T-helper 1 cell (primary cell): ENCODE measurements at regions not wholly inside any gene's neighbourhood (a gene's known extent, or its start where the extent isn't known, plus 50 kb on each side); places are given as distances from the start of the nearest gene placed in this dataset.
"Not testable (repeated sequence)": the region's sequence is repeated elsewhere in the genome, so short reads cannot be mapped to it uniquely, and the experiment has no call there.

Experiments
- DNase-seq, 5 donors: peaks; one replicate each; pipeline ENCODE4 v3.0.0-alpha.2; 2012 to 2020

DNA sequence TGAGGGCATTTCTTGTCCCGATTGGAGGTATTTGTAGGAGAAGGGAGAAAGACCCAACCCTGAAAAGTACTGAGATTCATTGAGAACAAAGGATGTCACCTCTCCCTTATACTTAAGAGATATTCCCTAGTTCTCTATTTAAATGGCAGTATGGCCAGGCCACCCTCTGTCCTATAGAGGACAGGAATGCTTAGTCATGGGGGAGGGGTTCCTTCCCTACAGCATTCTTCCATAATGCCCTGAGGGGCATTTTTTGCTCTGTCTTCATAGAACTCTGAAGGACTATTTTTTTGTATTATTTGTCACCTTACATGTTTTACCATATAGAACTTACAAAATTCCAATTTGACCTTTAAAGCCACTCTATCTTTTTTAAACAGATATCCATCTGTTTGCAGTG lies 176.3 kb downstream of the TMEM161B start:
- DNase-seq: no peak

- DNase-seq: no peak
Measured at GRCh38 chr5:88090506-88090905, 178.1 kb downstream of the TMEM161B start.

GRCh38 chr5:88089719-88090390 lies 178.8 kb downstream of the TMEM161B start:
- no peak for DNase-seq

- no peak for DNase-seq
Measured at GRCh38 chr5:88085462-88085861, 183.2 kb downstream of the TMEM161B start.

DNA sequence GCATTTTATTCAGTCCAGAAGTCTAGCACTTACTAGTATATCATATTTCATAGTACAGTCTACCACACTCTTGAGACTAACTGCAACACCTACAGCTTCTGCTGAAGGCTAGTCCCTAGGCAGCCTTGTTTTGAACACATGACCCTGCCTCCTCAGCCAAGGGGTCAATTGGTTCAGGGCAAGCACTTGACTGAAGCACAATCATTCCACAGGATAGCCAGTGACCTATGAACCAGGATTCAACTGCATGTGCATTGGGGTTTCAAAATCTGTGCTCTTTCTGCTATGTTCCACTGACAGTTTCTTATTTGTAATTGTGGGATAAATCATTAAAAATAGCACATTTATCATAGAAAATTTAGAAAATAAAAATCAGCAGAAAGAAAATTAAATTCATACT lies 186.8 kb downstream of the TMEM161B start:
- no peak for DNase-seq

- DNase-seq: no peak
Measured at GRCh38 chr5:88063813-88064212, 204.8 kb downstream of the TMEM161B start.

DNA sequence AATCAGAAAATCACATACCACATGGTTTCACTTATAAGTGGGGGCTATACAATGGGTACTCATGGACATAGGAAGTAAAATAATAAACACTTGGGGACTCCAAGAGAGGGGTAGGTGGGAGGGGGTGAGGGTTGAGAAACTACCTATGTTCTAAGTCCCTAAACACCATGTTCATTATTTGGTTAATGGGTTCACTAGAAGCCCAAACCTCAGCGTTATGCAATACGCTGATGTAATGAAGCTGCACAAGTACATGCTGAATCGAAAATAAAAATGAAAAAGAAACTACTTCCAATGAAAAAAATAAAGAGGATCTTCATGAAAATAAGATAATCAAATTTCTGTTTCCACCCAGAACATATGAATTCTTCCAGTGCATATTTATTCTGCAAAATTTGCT lies 208.5 kb downstream of the TMEM161B start:
- no peak for DNase-seq

DNA sequence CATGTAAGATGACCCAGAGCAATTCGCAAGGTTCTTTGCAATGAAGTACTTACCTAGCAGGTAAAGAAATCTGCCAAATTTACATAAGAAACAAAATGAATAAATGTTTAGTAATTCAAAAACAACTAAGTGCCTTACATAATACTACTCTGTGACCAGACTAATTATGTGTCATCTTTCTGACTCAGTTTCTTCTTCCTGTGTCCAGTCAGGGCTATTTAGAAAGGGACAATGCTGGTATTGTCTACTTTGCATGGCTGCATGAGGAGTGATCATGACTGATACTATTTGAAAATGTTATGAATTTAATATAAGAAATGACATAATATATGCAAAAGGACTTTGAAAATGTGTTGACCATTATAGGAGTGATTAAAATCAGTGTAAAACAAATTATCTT lies 210.0 kb downstream of the TMEM161B start:
- DNase-seq: no peak

DNA sequence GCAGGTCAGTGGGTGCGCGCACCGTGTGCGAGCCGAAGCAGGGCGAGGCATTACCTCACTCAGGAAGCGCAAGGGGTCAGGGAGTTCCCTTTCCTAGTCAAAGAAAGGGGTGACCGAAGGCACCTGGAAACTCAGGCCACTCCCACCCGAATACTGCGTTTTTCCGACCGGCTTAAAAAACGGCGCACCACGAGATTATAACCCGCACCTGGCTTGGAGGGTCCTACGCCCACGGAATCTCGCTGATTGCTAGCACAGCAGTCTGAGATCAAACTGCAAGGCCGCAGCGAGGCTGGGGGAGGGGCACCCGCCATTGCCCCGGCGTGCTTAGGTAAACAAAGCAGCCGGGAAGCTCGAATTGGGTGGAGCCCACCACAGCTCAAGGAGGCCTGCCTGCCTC lies 216.2 kb downstream of the TMEM161B start:
- DNase-seq: not testable (repeated sequence)

GRCh38 chr5:88051148-88051547 lies 217.5 kb downstream of the TMEM161B start:
- no peak for DNase-seq

GRCh38 chr5:88049737-88050136 lies 218.9 kb downstream of the TMEM161B start:
- no peak for DNase-seq

DNA sequence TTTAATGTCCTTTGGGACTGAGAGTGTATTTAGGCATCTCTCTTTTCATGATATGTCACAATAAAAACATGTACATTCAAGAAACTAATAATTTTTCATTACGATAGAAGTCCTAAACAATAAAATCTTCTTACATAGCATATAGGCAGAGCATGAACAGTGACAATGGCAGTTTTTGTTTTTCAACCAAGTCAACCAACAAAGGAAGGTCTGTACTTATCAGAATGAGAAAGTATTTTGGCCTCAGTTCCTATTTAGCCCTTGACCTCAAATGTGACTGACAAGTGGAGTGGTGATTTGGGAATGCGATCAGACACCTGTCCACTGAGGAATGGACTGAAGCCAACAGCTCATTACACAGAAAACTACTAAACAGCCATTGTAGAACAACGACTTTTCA lies 219.5 kb downstream of the TMEM161B start:
- no peak for DNase-seq

- DNase-seq: no peak
Measured at GRCh38 chr5:88045931-88046461, 222.6 kb downstream of the TMEM161B start.

DNA sequence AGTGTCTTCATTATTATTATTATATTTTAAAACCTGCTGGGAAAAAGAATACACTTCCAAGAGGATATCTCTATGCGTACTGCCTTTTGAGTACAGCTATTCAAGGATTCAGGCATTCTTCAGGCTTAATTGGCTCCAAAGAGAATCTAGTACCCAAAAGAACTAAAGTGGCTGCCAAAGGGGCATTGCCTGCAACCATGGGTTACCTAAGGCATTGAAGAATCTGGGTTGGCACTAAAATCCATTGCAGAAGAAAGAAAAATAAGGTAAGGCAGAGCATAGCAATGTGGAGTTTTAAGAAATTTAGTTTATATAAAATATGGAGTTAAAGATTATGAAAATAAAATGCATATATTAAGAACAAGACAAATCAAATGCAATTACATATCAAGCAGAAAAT lies 223.5 kb downstream of the TMEM161B start:
- no peak for DNase-seq

DNA sequence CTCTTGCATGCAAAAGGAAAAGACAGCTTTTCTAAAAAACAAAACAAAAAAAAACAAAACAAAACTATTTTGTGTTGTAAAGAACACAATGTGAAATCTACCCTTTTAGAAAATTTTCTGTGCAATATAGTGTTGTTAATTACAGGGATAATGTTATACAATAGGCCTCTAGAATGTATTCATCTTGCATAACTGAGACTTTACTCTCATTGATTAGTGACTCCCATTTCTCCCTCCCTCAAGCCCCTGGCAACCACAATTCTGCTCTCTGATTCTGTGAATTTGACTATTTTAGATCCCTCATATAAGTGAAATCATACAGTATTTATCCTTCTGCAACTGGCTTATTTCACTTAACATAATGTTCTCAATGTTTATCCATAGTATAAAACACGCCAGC lies 234.1 kb downstream of the TMEM161B start:
- DNase-seq: no peak

- DNase-seq: no peak
Measured at GRCh38 chr5:88033191-88033590, 235.5 kb downstream of the TMEM161B start.

- no peak for DNase-seq
Measured at GRCh38 chr5:88029011-88029410, 239.6 kb downstream of the TMEM161B start.

DNA sequence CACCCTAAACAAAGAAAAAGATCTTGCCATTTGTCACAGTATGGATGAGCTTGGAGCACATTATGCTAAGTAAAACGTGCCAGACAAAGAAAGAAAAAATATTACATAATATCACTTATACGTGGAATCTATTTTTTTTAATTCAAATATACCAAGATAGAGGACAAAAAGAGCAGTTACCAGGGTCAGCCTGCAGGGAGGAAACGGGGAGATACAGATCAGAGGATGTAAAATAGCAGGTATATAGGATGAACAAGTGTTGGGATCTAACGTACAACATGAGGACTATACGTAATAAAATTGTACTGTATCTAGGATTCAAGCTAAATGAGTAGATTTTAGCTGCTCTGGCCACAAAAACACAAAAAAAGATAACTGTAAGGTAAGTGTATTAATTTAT lies 247.5 kb downstream of the TMEM161B start:
- no peak for DNase-seq

DNA sequence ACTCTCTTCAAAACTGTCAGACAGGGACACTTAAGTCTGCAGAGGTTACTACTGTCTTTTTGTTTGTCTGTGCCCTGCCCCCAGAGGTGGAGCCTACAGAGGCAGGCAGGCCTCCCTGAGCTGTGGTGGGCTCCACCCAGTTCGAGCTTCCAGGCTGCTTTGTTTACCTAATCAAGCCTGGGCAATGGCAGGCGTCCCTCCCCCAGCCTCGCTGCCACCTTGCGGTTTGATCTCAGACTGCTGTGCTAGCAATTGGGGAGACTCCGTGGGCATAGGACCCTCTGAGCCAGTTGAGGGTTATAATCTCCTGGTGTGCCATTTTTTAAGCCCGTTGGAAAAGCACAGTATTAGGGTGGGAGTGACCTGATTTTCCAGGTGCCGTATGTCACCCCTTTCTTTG lies 253.7 kb downstream of the TMEM161B start:
- DNase-seq: not testable (repeated sequence)

GRCh38 chr5:88000877-88001276 lies 267.8 kb downstream of the TMEM161B start:
- no peak for DNase-seq

DNA sequence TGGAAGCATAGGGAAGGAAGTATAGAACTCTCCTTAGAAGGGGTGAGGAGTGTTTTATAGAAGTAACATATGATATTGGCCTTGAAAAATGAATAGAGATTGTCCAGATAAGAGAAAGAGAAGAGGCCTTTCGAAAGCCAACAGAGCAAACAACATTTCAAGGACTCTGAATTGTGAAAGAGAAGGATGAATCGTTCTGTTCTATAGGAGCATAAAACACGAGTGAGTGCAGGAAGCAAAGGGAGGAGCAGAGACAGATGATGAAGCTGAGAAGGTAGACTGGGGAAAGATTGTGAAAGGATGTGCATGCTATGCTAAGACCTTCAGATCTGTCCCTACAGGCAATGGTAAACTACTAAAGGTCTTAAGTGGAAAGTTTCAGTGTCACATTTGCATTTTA lies 271.0 kb downstream of the TMEM161B start:
- no peak for DNase-seq

- DNase-seq: no peak
Measured at GRCh38 chr5:87966213-87966612, 302.4 kb downstream of the TMEM161B start.

DNA sequence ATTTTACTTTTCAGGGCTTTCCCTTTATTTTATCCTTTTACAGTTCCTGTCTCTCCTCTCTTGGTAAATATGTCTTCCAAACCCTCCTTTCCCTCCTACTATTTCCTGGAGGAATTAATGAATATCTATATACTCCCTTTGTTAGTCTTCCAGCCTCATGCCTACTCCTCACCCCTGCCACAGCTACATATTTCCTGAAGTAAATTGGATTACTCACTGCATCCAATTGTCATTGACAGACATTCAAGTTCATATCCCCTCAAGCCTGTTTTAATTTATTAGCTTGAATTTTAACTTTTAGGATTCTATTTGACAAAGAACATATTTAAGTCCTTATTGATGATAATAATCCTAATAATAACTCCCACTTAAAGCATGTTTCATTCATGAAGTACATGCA lies 314.5 kb downstream of the TMEM161B start:
- DNase-seq: no peak

GRCh38 chr5:87951661-87952060 lies 317.0 kb downstream of the TMEM161B start:
- DNase-seq: no peak
